ENCODE measurements at regions not wholly inside any gene's neighbourhood (a gene's known extent, or its start where the extent isn't known, plus 50 kb on each side); places are given as distances from the start of the nearest gene placed in this dataset.

DNA sequence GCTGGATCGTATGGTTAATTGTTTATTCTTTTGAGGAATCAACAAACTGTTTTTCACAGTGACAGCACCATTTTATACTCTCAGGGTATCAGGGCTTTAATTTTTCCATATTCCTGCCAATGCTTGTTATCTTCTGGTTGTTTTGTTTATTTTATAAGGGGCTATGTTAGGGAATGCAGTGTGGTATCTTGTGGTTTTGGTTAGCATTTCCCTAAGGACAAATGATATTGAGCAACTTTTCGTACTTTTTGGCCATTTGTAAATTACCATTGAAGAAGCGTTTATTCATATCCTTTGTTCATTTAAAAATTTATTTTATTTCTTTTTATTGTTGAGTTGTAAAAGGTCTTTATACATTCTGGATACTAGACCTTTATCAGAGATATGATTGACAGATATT, 322.0 kb upstream of the SALL1 start:
- H3K4me1 ChIP-seq (ENCODE audit: insufficient read depth, low read length) = no peaks in the 10 kb centered on the region
- H3K27ac ChIP-seq (ENCODE audit: low read depth, low read length) = no peak overlapping the region
- Mint-ChIP-seq H3K4me1 (no peaks in the 10 kb centered on the region), H3K27me3 (no peaks in the 10 kb centered on the region), H3K27ac (no peak overlapping the region), H3K4me3 (no peak overlapping the region), H3K36me3 (no peaks in the 10 kb centered on the region), H3K9me3 (peaks cover 0 to 8% (median 4%) of the 10 kb centered on the region in 8 donors)
- intact Hi-C loops (cut with micrococcal nuclease) = no loop called here
- H3K4me3 ChIP-seq (ENCODE audit: low read length in 2 of 2) = no peak overlapping the region
- H3K36me3 ChIP-seq (ENCODE audit: insufficient read depth, low read length) = no peaks in the 10 kb centered on the region
- H3K27me3 ChIP-seq (ENCODE audit: insufficient read depth, low read length) = no peaks in the 10 kb centered on the region
- POLR2A ChIA-PET (ENCODE audit: partially characterized antibody) = no interaction called here
- no peak for DNase-seq
- no peaks in the 10 kb centered on the region for H3K9me3 ChIP-seq (ENCODE audit: control insufficient read depth in 1 of 2, low read length in 2 of 2)
- CTCF ChIA-PET (ENCODE audit: partially characterized antibody) = no interaction called here

DNA sequence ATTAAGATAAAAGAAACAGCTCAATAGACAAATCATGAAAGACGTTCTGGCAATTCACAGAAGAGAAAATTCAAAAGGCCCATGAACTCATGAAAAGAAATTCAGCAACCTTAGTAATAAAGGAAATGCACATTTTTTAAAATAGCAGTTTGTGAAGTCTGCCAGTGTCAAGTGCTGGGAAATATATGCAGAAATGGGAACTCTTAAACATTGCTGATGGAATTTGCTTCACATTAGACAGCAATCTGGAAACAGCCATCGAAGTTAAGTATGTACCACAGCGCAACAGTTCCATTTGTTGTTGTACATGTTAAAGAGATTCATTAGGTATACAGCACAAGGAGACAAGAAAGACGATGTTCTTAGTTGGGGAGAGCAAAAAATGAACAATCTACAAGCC, 319.4 kb upstream of the SALL1 start:
- H3K27ac Mint-ChIP-seq = no peak overlapping the region
- intact Hi-C loops (cut with micrococcal nuclease) = no loop called here
- CTCF ChIA-PET (ENCODE audit: partially characterized antibody) = no interaction called here

DNA sequence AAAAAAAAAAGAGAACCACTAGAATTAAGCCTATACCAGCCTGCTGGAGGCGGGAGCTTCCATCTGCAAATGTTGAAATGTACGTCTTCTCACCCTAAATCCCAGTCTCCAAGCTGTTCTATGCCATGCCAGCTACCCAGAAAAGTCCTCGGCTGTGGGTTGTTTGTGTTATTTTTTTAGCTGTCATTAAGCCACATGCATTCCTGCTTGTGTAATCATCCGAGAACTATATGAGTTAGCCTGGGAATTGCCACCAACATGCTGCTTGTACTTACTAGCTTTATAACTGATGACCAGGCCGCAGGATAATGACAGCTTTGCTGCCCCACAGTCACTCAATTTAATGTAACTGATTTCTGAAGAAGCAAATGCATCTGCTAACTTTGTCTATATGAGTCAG, 313.9 kb upstream of the SALL1 start:
- Histone ChIP-seq H3K4me1 (ENCODE audit: insufficient read depth, low read length) (no peaks in the 10 kb centered on the region), H3K27ac (ENCODE audit: low read depth, low read length) (no peak overlapping the region), H3K9me3 (ENCODE audit: control insufficient read depth in 1 of 2, low read length in 2 of 2) (no peaks in the 10 kb centered on the region), H3K4me3 (ENCODE audit: low read length in 2 of 2) (no peak overlapping the region), H3K36me3 (ENCODE audit: insufficient read depth, low read length) (no peaks in the 10 kb centered on the region), H3K27me3 (ENCODE audit: insufficient read depth, low read length) (no peaks in the 10 kb centered on the region)
- H3K36me3 Mint-ChIP-seq = no peaks in the 10 kb centered on the region
- no peak for DNase-seq
- H3K27me3 Mint-ChIP-seq = no peaks in the 10 kb centered on the region
- intact Hi-C loops (cut with micrococcal nuclease) = no loop called here
- no peaks in the 10 kb centered on the region for H3K4me1 Mint-ChIP-seq
- no peak overlapping the region for H3K4me3 Mint-ChIP-seq
- POLR2A ChIA-PET (ENCODE audit: partially characterized antibody) = no interaction called here
- peaks cover 0 to 10% (median 4%) of the 10 kb centered on the region in 8 donors for H3K9me3 Mint-ChIP-seq
- H3K27ac Mint-ChIP-seq = no peak overlapping the region
- CTCF ChIA-PET (ENCODE audit: partially characterized antibody) = no interaction called here

More for the DNA sequence above, 319.4 kb upstream of the SALL1 start:
- Mint-ChIP-seq H3K4me3 (no peak overlapping the region), H3K4me1 (no peaks in the 10 kb centered on the region), H3K27me3 (no peaks in the 10 kb centered on the region), H3K9me3 (peaks cover 0 to 4% (median 3%) of the 10 kb centered on the region in 8 donors), H3K36me3 (no peaks in the 10 kb centered on the region)
- H3K9me3 ChIP-seq (ENCODE audit: control insufficient read depth in 1 of 2, low read length in 2 of 2) = no peaks in the 10 kb centered on the region
- DNase-seq = no peak
- no peak overlapping the region for H3K27ac ChIP-seq (ENCODE audit: low read depth, low read length)
- H3K4me1 ChIP-seq (ENCODE audit: insufficient read depth, low read length) = no peaks in the 10 kb centered on the region
- POLR2A ChIA-PET (ENCODE audit: partially characterized antibody) = no interaction called here
- H3K27me3 ChIP-seq (ENCODE audit: insufficient read depth, low read length) = no peaks in the 10 kb centered on the region
- H3K4me3 ChIP-seq (ENCODE audit: low read length in 2 of 2) = no peak overlapping the region
- H3K36me3 ChIP-seq (ENCODE audit: insufficient read depth, low read length) = no peaks in the 10 kb centered on the region

DNA sequence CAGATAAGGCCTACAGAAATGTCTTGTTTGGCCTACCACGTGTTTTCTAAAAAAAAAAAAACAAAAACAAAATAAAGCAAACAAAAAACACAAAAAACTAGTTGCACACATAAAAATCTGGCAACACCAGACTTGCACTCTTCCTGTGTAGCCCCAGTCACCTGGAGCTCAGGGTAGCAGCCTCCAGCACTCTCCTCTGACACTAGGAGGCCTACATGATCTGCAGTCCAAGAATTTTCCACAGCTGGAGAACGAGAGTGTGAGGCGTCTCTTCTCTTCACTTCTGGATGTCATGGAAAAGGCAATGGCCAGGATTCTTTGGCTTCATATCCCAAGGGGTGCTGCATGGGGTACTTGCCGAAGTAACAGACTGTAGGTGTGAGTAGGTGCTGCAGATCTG, 310.2 kb upstream of the SALL1 start:
- ChIA-PET POLR2A (ENCODE audit: partially characterized antibody) (no interaction called here), CTCF (ENCODE audit: partially characterized antibody) (no interaction called here)
- Mint-ChIP-seq H3K27ac (no peak overlapping the region), H3K36me3 (no peaks in the 10 kb centered on the region), H3K9me3 (peaks cover 0 to 15% (median 4%) of the 10 kb centered on the region in 8 donors), H3K4me1 (no peaks in the 10 kb centered on the region), H3K4me3 (no peak overlapping the region), H3K27me3 (no peaks in the 10 kb centered on the region)
- Histone ChIP-seq H3K27ac (ENCODE audit: low read depth, low read length) (no peak overlapping the region), H3K9me3 (ENCODE audit: control insufficient read depth in 1 of 2, low read length in 2 of 2) (no peaks in the 10 kb centered on the region), H3K36me3 (ENCODE audit: insufficient read depth, low read length) (no peaks in the 10 kb centered on the region), H3K4me3 (ENCODE audit: low read length in 2 of 2) (no peak overlapping the region), H3K27me3 (ENCODE audit: insufficient read depth, low read length) (no peaks in the 10 kb centered on the region), H3K4me1 (ENCODE audit: insufficient read depth, low read length) (no peaks in the 10 kb centered on the region)
- no peak for DNase-seq
- intact Hi-C loops (cut with micrococcal nuclease) = no loop called here

DNA sequence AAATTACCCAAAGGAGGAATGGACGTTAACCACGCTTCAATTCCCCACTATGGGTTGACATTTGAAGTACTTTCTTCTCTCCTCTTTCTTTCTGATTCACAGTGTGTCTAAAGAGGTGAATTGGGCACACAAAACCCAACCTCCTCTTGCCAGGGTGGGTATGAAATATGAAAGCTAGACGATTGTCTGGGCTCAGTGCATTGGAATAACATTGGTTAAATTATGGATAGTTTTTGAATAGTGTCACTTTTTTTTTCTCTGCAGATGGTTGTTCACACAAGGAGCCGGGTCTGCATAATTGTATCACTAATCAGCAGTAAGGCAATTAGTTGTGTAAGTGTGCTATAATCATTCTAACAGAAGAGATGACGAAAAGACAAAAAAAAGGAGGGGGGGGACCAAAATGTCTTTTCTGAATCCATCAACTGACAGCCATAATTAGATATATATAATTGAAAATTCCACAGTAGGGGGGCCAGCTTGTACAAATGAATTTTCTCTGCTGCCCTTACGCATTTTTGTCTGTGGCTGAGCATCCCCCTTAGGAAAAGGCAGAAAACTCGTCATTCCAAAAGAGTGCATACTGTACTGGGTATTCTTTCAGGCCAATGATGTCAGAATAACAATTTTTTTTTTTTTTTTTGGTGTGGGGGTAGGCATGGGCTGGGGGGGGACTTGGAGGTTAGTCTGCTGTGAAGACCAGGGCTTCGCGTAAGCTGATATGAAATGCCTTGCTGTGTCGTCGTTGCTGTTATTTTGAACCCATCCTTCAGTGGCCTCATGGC, 307.5 kb upstream of the SALL1 start:
- no peaks in the 10 kb centered on the region for H3K4me1 Mint-ChIP-seq
- Histone ChIP-seq H3K36me3 (ENCODE audit: insufficient read depth, low read length) (no peaks in the 10 kb centered on the region), H3K4me3 (ENCODE audit: low read length in 2 of 2) (no peak overlapping the region), H3K4me1 (ENCODE audit: insufficient read depth, low read length) (no peaks in the 10 kb centered on the region), H3K27ac (ENCODE audit: low read depth, low read length) (no peak overlapping the region), H3K27me3 (ENCODE audit: insufficient read depth, low read length) (no peaks in the 10 kb centered on the region), H3K9me3 (ENCODE audit: control insufficient read depth in 1 of 2, low read length in 2 of 2) (no peaks in the 10 kb centered on the region)
- no peaks in the 10 kb centered on the region for H3K36me3 Mint-ChIP-seq
- H3K9me3 Mint-ChIP-seq = peaks cover 0 to 12% (median 3%) of the 10 kb centered on the region in 8 donors
- CTCF ChIA-PET (ENCODE audit: partially characterized antibody) = no interaction called here
- H3K27me3 Mint-ChIP-seq = no peaks in the 10 kb centered on the region
- intact Hi-C loops (cut with micrococcal nuclease) = no loop called here
- POLR2A ChIA-PET (ENCODE audit: partially characterized antibody) = no interaction called here
- DNase-seq = no peak
- H3K27ac Mint-ChIP-seq = no peak overlapping the region
- no peak overlapping the region for H3K4me3 Mint-ChIP-seq

GRCh38 chr16:51457775-51458174, 306.7 kb upstream of the SALL1 start:
- intact Hi-C loops (cut with micrococcal nuclease) = no loop called here
- Mint-ChIP-seq H3K36me3 (no peaks in the 10 kb centered on the region), H3K27me3 (no peaks in the 10 kb centered on the region), H3K4me3 (no peak overlapping the region), H3K9me3 (peaks cover 0 to 12% (median 1%) of the 10 kb centered on the region in 8 donors), H3K4me1 (no peaks in the 10 kb centered on the region), H3K27ac (no peak overlapping the region)
- ChIA-PET POLR2A (ENCODE audit: partially characterized antibody) (no interaction called here), CTCF (ENCODE audit: partially characterized antibody) (no interaction called here)
- no peaks in the 10 kb centered on the region for H3K9me3 ChIP-seq (ENCODE audit: control insufficient read depth in 1 of 2, low read length in 2 of 2)
- no peak for DNase-seq
- H3K4me3 ChIP-seq (ENCODE audit: low read length in 2 of 2) = no peak overlapping the region
- H3K4me1 ChIP-seq (ENCODE audit: insufficient read depth, low read length) = no peaks in the 10 kb centered on the region
- H3K27ac ChIP-seq (ENCODE audit: low read depth, low read length) = no peak overlapping the region
- H3K27me3 ChIP-seq (ENCODE audit: insufficient read depth, low read length) = no peaks in the 10 kb centered on the region
- no peaks in the 10 kb centered on the region for H3K36me3 ChIP-seq (ENCODE audit: insufficient read depth, low read length)

- POLR2A ChIA-PET (ENCODE audit: partially characterized antibody) = no interaction called here
- DNase-seq = no peak
- peaks cover 0 to 9% (median 0%) of the 10 kb centered on the region in 8 donors for H3K9me3 Mint-ChIP-seq
These were observed 304.3 kb upstream of the SALL1 start for GRCh38 chr16:51455398-51455797.

GRCh38 chr16:51453251-51453650, 302.2 kb upstream of the SALL1 start:
- Mint-ChIP-seq H3K27me3 (no peaks in the 10 kb centered on the region), H3K9me3 (peaks cover 0 to 7% (median 0%) of the 10 kb centered on the region in 8 donors), H3K36me3 (no peaks in the 10 kb centered on the region), H3K4me3 (no peak overlapping the region), H3K27ac (no peak overlapping the region), H3K4me1 (no peaks in the 10 kb centered on the region)
- ChIA-PET CTCF (ENCODE audit: partially characterized antibody) (no interaction called here), POLR2A (ENCODE audit: partially characterized antibody) (no interaction called here)
- no peak for DNase-seq
- intact Hi-C loops (cut with micrococcal nuclease) = no loop called here
- Histone ChIP-seq H3K9me3 (ENCODE audit: control insufficient read depth in 1 of 2, low read length in 2 of 2) (no peaks in the 10 kb centered on the region), H3K36me3 (ENCODE audit: insufficient read depth, low read length) (no peaks in the 10 kb centered on the region), H3K4me3 (ENCODE audit: low read length in 2 of 2) (no peak overlapping the region), H3K27me3 (ENCODE audit: insufficient read depth, low read length) (no peaks in the 10 kb centered on the region), H3K27ac (ENCODE audit: low read depth, low read length) (no peak overlapping the region), H3K4me1 (ENCODE audit: insufficient read depth, low read length) (no peaks in the 10 kb centered on the region)

More at GRCh38 chr16:51455398-51455797, 304.3 kb upstream of the SALL1 start:
- Mint-ChIP-seq H3K4me1 (no peaks in the 10 kb centered on the region), H3K36me3 (no peaks in the 10 kb centered on the region), H3K4me3 (no peak overlapping the region), H3K27ac (no peak overlapping the region), H3K27me3 (no peaks in the 10 kb centered on the region)
- CTCF ChIA-PET (ENCODE audit: partially characterized antibody) = no interaction called here
- Histone ChIP-seq H3K4me3 (ENCODE audit: low read length in 2 of 2) (no peak overlapping the region), H3K9me3 (ENCODE audit: control insufficient read depth in 1 of 2, low read length in 2 of 2) (no peaks in the 10 kb centered on the region), H3K36me3 (ENCODE audit: insufficient read depth, low read length) (no peaks in the 10 kb centered on the region), H3K27me3 (ENCODE audit: insufficient read depth, low read length) (no peaks in the 10 kb centered on the region), H3K4me1 (ENCODE audit: insufficient read depth, low read length) (no peaks in the 10 kb centered on the region), H3K27ac (ENCODE audit: low read depth, low read length) (no peak overlapping the region)
- intact Hi-C loops (cut with micrococcal nuclease) = no loop called here

Measured in CD4-positive, alpha-beta memory T cell (primary cell).